Hematopoietic multipotent progenitor cell treated with erythropoietin and hydrocortisone succinate and interleukin-3 and kit ligand, for 15 days (in vitro differentiated cells): ENCODE measurements at regions not wholly inside any gene's neighbourhood (a gene's known extent, or its start where the extent isn't known, plus 50 kb on each side); places are given as distances from the start of the nearest gene placed in this dataset.
"Not testable (repeated sequence)": the region's sequence is repeated elsewhere in the genome, so short reads cannot be mapped to it uniquely, and the experiment has no call there.

Experiments
- DNase-seq: peaks from one replicate; pipeline ENCODE4 v3.0.0-alpha.2; 2015; ENCODE audit warnings: low spot score

GRCh38 chr5:92629000-92629399 is 952.0 kb downstream of the NR2F1-AS1 start:
- DNase-seq: no peak

- DNase-seq: no peak
Measured at GRCh38 chr5:92627186-92627585, 953.8 kb downstream of the NR2F1-AS1 start.

- DNase-seq: no peak
Measured at GRCh38 chr5:92616085-92616484, 964.9 kb downstream of the NR2F1-AS1 start.

GRCh38 chr5:92613546-92613945 is 967.5 kb downstream of the NR2F1-AS1 start:
- no peak for DNase-seq

GRCh38 chr5:92610435-92610834 is 970.6 kb downstream of the NR2F1-AS1 start:
- not testable (repeated sequence) for DNase-seq

GRCh38 chr5:92605591-92605990 is 975.4 kb downstream of the NR2F1-AS1 start:
- DNase-seq: no peak

GRCh38 chr5:92599217-92599810 is 981.7 kb downstream of the NR2F1-AS1 start:
- DNase-seq: no peak

GRCh38 chr5:92594031-92594430 is 987.0 kb downstream of the NR2F1-AS1 start:
- no peak for DNase-seq

GRCh38 chr5:92588876-92589275 is 992.1 kb downstream of the NR2F1-AS1 start:
- DNase-seq: no peak

GRCh38 chr5:92581690-92582089 is 999.3 kb downstream of the NR2F1-AS1 start:
- no peak for DNase-seq

GRCh38 chr5:92581249-92581648 is 999.8 kb downstream of the NR2F1-AS1 start:
- no peak for DNase-seq

GRCh38 chr5:92580814-92581213 is 1000.2 kb downstream of the NR2F1-AS1 start:
- no peak for DNase-seq

- DNase-seq: no peak
Measured at GRCh38 chr5:92574023-92574422, 1007.0 kb downstream of the NR2F1-AS1 start.

- DNase-seq: no peak
Measured at GRCh38 chr5:92568522-92568921, 1012.5 kb downstream of the NR2F1-AS1 start.

- DNase-seq: no peak
Measured at GRCh38 chr5:92567831-92568450, 1013.1 kb downstream of the NR2F1-AS1 start.

- DNase-seq: no peak
Measured at GRCh38 chr5:92566113-92566786, 1014.8 kb downstream of the NR2F1-AS1 start.

GRCh38 chr5:92565673-92566072 is 1015.3 kb downstream of the NR2F1-AS1 start:
- DNase-seq: no peak

- no peak for DNase-seq
Measured at GRCh38 chr5:92562065-92562464, 1019.0 kb downstream of the NR2F1-AS1 start.

- DNase-seq: no peak
Measured at GRCh38 chr5:92561411-92561959, 1019.5 kb downstream of the NR2F1-AS1 start.

- DNase-seq: no peak
Measured at GRCh38 chr5:92560698-92561401, 1020.2 kb downstream of the NR2F1-AS1 start.

- no peak for DNase-seq
Measured at GRCh38 chr5:92559781-92560180, 1021.2 kb downstream of the NR2F1-AS1 start.

- no peak for DNase-seq
Measured at GRCh38 chr5:92559331-92559730, 1021.7 kb downstream of the NR2F1-AS1 start.

- DNase-seq: no peak
Measured at GRCh38 chr5:92556747-92557146, 1024.3 kb downstream of the NR2F1-AS1 start.
